ENCODE measurements at regions not wholly inside any gene's neighbourhood (a gene's known extent, or its start where the extent isn't known, plus 50 kb on each side); places are given as distances from the start of the nearest gene placed in this dataset.

DNA sequence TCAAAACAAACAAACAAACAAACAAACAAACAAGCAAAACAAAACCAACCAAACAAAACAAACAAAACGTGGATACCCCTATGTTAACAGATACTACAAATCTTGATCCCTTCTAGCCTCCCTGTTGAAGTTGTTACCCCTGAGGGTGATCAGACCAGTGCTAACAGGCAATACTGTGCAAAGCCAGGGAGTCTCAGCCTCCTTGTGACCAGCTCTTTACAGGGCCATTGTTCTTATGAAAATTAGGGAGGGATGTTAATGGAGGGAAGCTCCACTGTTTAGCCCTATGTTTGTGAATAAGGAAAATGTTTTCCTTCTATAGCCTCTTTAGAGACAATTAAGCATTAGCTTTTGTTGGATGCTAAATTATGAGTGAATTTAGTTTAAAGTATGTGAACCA, 1072.1 kb upstream of the WWC1 start:
- no peaks in the 10 kb centered on the region for H3K4me1 ChIP-seq (ENCODE audit: control insufficient read depth, insufficient read depth, low read length, poor library complexity, severe bottlenecking)
- H3K36me3 ChIP-seq (ENCODE audit: control insufficient read depth, insufficient read depth, low read length), result no peaks in the 10 kb centered on the region
- Mint-ChIP-seq H3K4me1 (no peaks in the 10 kb centered on the region), H3K27me3 (no peaks in the 10 kb centered on the region), H3K9me3 (peaks cover 0 to 15% (median 4%) of the 10 kb centered on the region in 7 donors), H3K36me3 (no peaks in the 10 kb centered on the region), H3K4me3 (no peak overlapping the region), H3K27ac (no peak overlapping the region)
- no peak overlapping the region for H3K27ac ChIP-seq (ENCODE audit: insufficient read depth, low read length, poor library complexity, severe bottlenecking)
- DNase-seq (no peak), ATAC-seq (ENCODE audit: low read depth in 2 of 2) (no peak)
- no peaks in the 10 kb centered on the region for H3K27me3 ChIP-seq (ENCODE audit: control insufficient read depth, insufficient read depth, low read length)
- no peak overlapping the region for H3K4me3 ChIP-seq (ENCODE audit: low read depth, low read length)
- H3K9me3 ChIP-seq (ENCODE audit: control insufficient read depth in 2 of 2, low read length in 2 of 2), result no peaks in the 10 kb centered on the region

- no peaks in the 10 kb centered on the region for H3K4me1 Mint-ChIP-seq
- ATAC-seq (ENCODE audit: low read depth in 2 of 2), result no peak
- H3K27ac Mint-ChIP-seq, result no peak overlapping the region
Measured at GRCh38 chr5:167226386-167226785, 1065.1 kb upstream of the WWC1 start.

GRCh38 chr5:167228134-167228533, 1063.3 kb upstream of the WWC1 start:
- DNase-seq, result no peak
- Mint-ChIP-seq H3K27me3 (peaks cover 5% of the 10 kb centered on the region), H3K4me1 (no peaks in the 10 kb centered on the region), H3K9me3 (peaks cover 0 to 41% (median 10%) of the 10 kb centered on the region in 7 donors), H3K27ac (no peak overlapping the region), H3K36me3 (no peaks in the 10 kb centered on the region), H3K4me3 (no peak overlapping the region)
- ATAC-seq (ENCODE audit: low read depth in 2 of 2), result no peak
- peaks cover 4 to 19% of the 10 kb centered on the region in 2 experiments for H3K9me3 ChIP-seq (ENCODE audit: control insufficient read depth in 2 of 2, low read length in 2 of 2)
- no peaks in the 10 kb centered on the region for H3K36me3 ChIP-seq (ENCODE audit: control insufficient read depth, insufficient read depth, low read length)
- no peak overlapping the region for H3K27ac ChIP-seq (ENCODE audit: insufficient read depth, low read length, poor library complexity, severe bottlenecking)
- no peak overlapping the region for H3K4me3 ChIP-seq (ENCODE audit: low read depth, low read length)
- no peaks in the 10 kb centered on the region for H3K27me3 ChIP-seq (ENCODE audit: control insufficient read depth, insufficient read depth, low read length)
- no peaks in the 10 kb centered on the region for H3K4me1 ChIP-seq (ENCODE audit: control insufficient read depth, insufficient read depth, low read length, poor library complexity, severe bottlenecking)

More at GRCh38 chr5:167226386-167226785, 1065.1 kb upstream of the WWC1 start:
- Histone ChIP-seq H3K4me1 (ENCODE audit: control insufficient read depth, insufficient read depth, low read length, poor library complexity, severe bottlenecking) (no peaks in the 10 kb centered on the region), H3K4me3 (ENCODE audit: low read depth, low read length) (no peak overlapping the region), H3K27ac (ENCODE audit: insufficient read depth, low read length, poor library complexity, severe bottlenecking) (no peak overlapping the region), H3K36me3 (ENCODE audit: control insufficient read depth, insufficient read depth, low read length) (no peaks in the 10 kb centered on the region), H3K9me3 (ENCODE audit: control insufficient read depth in 2 of 2, low read length in 2 of 2) (peaks cover 2 to 19% of the 10 kb centered on the region in 2 experiments), H3K27me3 (ENCODE audit: control insufficient read depth, insufficient read depth, low read length) (no peaks in the 10 kb centered on the region)
- H3K27me3 Mint-ChIP-seq, result peaks cover 5% of the 10 kb centered on the region
- no peak overlapping the region for H3K4me3 Mint-ChIP-seq
- no peak for DNase-seq
- H3K36me3 Mint-ChIP-seq, result no peaks in the 10 kb centered on the region
- peaks cover 0 to 35% (median 10%) of the 10 kb centered on the region in 7 donors for H3K9me3 Mint-ChIP-seq

DNA sequence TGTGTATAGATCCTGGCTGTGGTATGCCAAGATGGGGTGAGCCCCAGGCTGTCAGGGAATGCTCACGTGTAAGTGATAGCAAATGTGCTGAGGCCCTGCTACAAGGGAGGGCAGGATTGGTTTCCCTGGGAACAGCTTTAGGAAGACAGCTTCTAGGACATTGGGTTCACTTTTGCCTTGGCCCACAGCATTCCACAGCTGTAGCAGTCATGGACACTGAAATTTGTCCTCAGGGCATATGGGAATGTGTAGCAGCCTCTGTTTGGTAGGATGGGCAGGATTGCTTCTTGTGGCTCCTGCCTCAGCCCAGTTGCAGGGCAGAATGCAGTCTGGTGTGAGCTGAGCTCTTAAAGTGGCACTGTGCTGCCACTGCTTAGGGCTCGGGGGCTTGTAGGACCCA, 1061.7 kb upstream of the WWC1 start:
- Mint-ChIP-seq H3K27ac (no peak overlapping the region), H3K4me1 (no peaks in the 10 kb centered on the region)
- ATAC-seq (ENCODE audit: low read depth in 2 of 2), result no peak

GRCh38 chr5:167230414-167230813, 1061.0 kb upstream of the WWC1 start:
- H3K27ac Mint-ChIP-seq, result no peak overlapping the region
- Histone ChIP-seq H3K36me3 (ENCODE audit: control insufficient read depth, insufficient read depth, low read length) (no peaks in the 10 kb centered on the region), H3K27me3 (ENCODE audit: control insufficient read depth, insufficient read depth, low read length) (no peaks in the 10 kb centered on the region), H3K4me1 (ENCODE audit: control insufficient read depth, insufficient read depth, low read length, poor library complexity, severe bottlenecking) (no peaks in the 10 kb centered on the region), H3K4me3 (ENCODE audit: low read depth, low read length) (no peak overlapping the region), H3K9me3 (ENCODE audit: control insufficient read depth in 2 of 2, low read length in 2 of 2) (peaks cover 4 to 19% of the 10 kb centered on the region in 2 experiments), H3K27ac (ENCODE audit: insufficient read depth, low read length, poor library complexity, severe bottlenecking) (no peak overlapping the region)
- peaks cover 0 to 46% (median 11%) of the 10 kb centered on the region in 7 donors for H3K9me3 Mint-ChIP-seq
- DNase-seq, result no peak
- no peaks in the 10 kb centered on the region for H3K4me1 Mint-ChIP-seq
- ATAC-seq (ENCODE audit: low read depth in 2 of 2), result no peak
- H3K4me3 Mint-ChIP-seq, result no peak overlapping the region
- no peaks in the 10 kb centered on the region for H3K36me3 Mint-ChIP-seq
- peaks cover 5% of the 10 kb centered on the region for H3K27me3 Mint-ChIP-seq

More for the DNA sequence above, 1061.7 kb upstream of the WWC1 start:
- H3K4me1 ChIP-seq (ENCODE audit: control insufficient read depth, insufficient read depth, low read length, poor library complexity, severe bottlenecking), result no peaks in the 10 kb centered on the region
- DNase-seq, result no peak
- H3K4me3 Mint-ChIP-seq, result no peak overlapping the region
- H3K27ac ChIP-seq (ENCODE audit: insufficient read depth, low read length, poor library complexity, severe bottlenecking), result no peak overlapping the region
- no peaks in the 10 kb centered on the region for H3K36me3 Mint-ChIP-seq
- H3K36me3 ChIP-seq (ENCODE audit: control insufficient read depth, insufficient read depth, low read length), result no peaks in the 10 kb centered on the region
- peaks cover 4 to 19% of the 10 kb centered on the region in 2 experiments for H3K9me3 ChIP-seq (ENCODE audit: control insufficient read depth in 2 of 2, low read length in 2 of 2)
- no peaks in the 10 kb centered on the region for H3K27me3 ChIP-seq (ENCODE audit: control insufficient read depth, insufficient read depth, low read length)
- no peak overlapping the region for H3K4me3 ChIP-seq (ENCODE audit: low read depth, low read length)
- H3K27me3 Mint-ChIP-seq, result peaks cover 5% of the 10 kb centered on the region
- H3K9me3 Mint-ChIP-seq, result peaks cover 0 to 46% (median 12%) of the 10 kb centered on the region in 7 donors

DNA sequence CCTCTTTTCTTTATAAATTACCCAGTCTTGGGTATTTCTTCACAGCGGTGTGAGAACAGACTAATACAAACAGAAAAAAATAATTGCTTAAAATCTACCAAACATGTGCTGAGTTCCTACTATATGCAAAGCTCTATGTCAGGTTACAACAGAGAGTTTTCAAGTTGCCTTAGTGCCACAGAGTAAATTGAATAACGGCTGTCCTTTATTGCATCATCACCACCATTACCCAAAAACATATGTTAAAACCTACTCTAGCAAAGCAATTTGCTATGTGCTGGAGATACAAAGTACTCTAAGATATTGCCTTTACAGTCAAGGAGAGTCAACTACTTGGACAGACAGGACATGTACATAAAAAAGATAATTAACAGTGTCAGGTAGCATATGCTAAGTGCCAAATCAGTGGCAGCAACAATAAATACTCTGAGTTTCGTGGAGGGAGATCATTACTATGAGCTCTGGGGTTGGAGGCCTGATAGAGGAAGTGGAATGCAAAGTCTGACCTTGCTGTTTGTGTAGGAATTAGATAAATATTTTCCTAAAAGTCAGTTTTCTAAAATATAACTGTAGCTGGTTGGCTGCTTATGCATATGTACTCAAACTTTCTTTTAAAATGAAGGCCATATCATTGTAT, 1058.7 kb upstream of the WWC1 start:
- no peak for ATAC-seq (ENCODE audit: low read depth in 2 of 2)
- H3K27ac Mint-ChIP-seq, result no peak overlapping the region

GRCh38 chr5:167233507-167234220, 1057.8 kb upstream of the WWC1 start:
- Histone ChIP-seq H3K4me1 (ENCODE audit: control insufficient read depth, insufficient read depth, low read length, poor library complexity, severe bottlenecking) (no peaks in the 10 kb centered on the region), H3K27ac (ENCODE audit: insufficient read depth, low read length, poor library complexity, severe bottlenecking) (no peak overlapping the region), H3K9me3 (ENCODE audit: control insufficient read depth in 2 of 2, low read length in 2 of 2) (peaks cover 4 to 17% of the 10 kb centered on the region in 2 experiments), H3K4me3 (ENCODE audit: low read depth, low read length) (no peak overlapping the region), H3K36me3 (ENCODE audit: control insufficient read depth, insufficient read depth, low read length) (no peaks in the 10 kb centered on the region), H3K27me3 (ENCODE audit: control insufficient read depth, insufficient read depth, low read length) (no peaks in the 10 kb centered on the region)
- Mint-ChIP-seq H3K4me3 (peak overlapping the region in 1 of 4 donors; percentile 4), H3K36me3 (no peaks in the 10 kb centered on the region), H3K4me1 (no peaks in the 10 kb centered on the region), H3K27me3 (peaks cover 5% of the 10 kb centered on the region), H3K27ac (no peak overlapping the region), H3K9me3 (peaks cover 3 to 31% (median 9%) of the 10 kb centered on the region in 7 donors)
- ATAC-seq (ENCODE audit: low read depth in 2 of 2), result no peak
- no peak for DNase-seq

More for the DNA sequence above, 1058.7 kb upstream of the WWC1 start:
- Mint-ChIP-seq H3K4me3 (no peak overlapping the region), H3K4me1 (no peaks in the 10 kb centered on the region), H3K27me3 (peaks cover 5% of the 10 kb centered on the region), H3K36me3 (no peaks in the 10 kb centered on the region), H3K9me3 (peaks cover 1 to 34% (median 9%) of the 10 kb centered on the region in 7 donors)
- no peaks in the 10 kb centered on the region for H3K4me1 ChIP-seq (ENCODE audit: control insufficient read depth, insufficient read depth, low read length, poor library complexity, severe bottlenecking)
- no peaks in the 10 kb centered on the region for H3K36me3 ChIP-seq (ENCODE audit: control insufficient read depth, insufficient read depth, low read length)
- peaks cover 4 to 19% of the 10 kb centered on the region in 2 experiments for H3K9me3 ChIP-seq (ENCODE audit: control insufficient read depth in 2 of 2, low read length in 2 of 2)
- H3K4me3 ChIP-seq (ENCODE audit: low read depth, low read length), result no peak overlapping the region
- H3K27ac ChIP-seq (ENCODE audit: insufficient read depth, low read length, poor library complexity, severe bottlenecking), result no peak overlapping the region
- DNase-seq, result no peak
- no peaks in the 10 kb centered on the region for H3K27me3 ChIP-seq (ENCODE audit: control insufficient read depth, insufficient read depth, low read length)
